Cardiac muscle cell (in vitro differentiated cells and primary cell): ENCODE measurements at regions not wholly inside any gene's neighbourhood (a gene's known extent, or its start where the extent isn't known, plus 50 kb on each side); places are given as distances from the start of the nearest gene placed in this dataset.
A peak's percentile ranks its signal among the peaks of the same experiment; 100 is the strongest.

ENCODE experiments used
- DNase-seq, 2 donors: peaks; one replicate each; pipeline versions ENCODE4 v3.0.0 to v3.0.0-alpha.2; 2010 to 2017; ENCODE audit warnings: low read depth in 1 of 2, low spot score in 1 of 2
- H3K27ac ChIP-seq: fragments of 200-600 bp; sonication (generic); 2 replicates; pipeline ENCODE4 v1.5.1; 2016
- H3K27me3 ChIP-seq: fragments of 200-600 bp; sonication (generic); 2 replicates; pipeline ENCODE4 v1.6.0; 2016; ENCODE audit warnings: control low read depth
- H3K36me3 ChIP-seq: fragments of 200-600 bp; sonication (generic); 2 replicates; pipeline ENCODE4 v1.5.1; 2016; ENCODE audit warnings: control low read depth
- H3K4me1 ChIP-seq: fragments of 200-600 bp; sonication (generic); 2 replicates; pipeline ENCODE4 v1.8.1; 2017; ENCODE audit warnings: low read depth, mild to moderate bottlenecking, mixed run types
- H3K4me3 ChIP-seq: fragments of 200-600 bp; sonication (generic); 2 replicates; pipeline ENCODE4 v1.5.1; 2016; ENCODE audit warnings: mild to moderate bottlenecking
- H3K9me3 ChIP-seq: fragments of 200-600 bp; sonication (generic); 2 replicates; pipeline ENCODE4 v1.5.1; 2017; ENCODE audit warnings: low read depth, mild to moderate bottlenecking, control low read depth
- CTCF ChIP-seq: IDR thresholded peaks from 2 replicates; pipeline ENCODE4 v1.5.1; 2012; ENCODE audit warnings: low read depth, mild to moderate bottlenecking, low read length

- Histone ChIP-seq H3K36me3 (no peaks in the 10 kb centered on the region), H3K4me3 (no peak overlapping the region), H3K9me3 (no peaks in the 10 kb centered on the region), H3K27me3 (no peaks in the 10 kb centered on the region), H3K4me1 (peaks cover 15% of the 10 kb centered on the region), H3K27ac (no peak overlapping the region)
- no peak for TF ChIP-seq CTCF
- DNase-seq: no peak
Measured at GRCh38 chr9:110028271-110028670, 179.7 kb downstream of the C9orf152 start.

- no peak overlapping the region for H3K27ac ChIP-seq
Measured at GRCh38 chr9:110028676-110029075, 179.3 kb downstream of the C9orf152 start.

GRCh38 chr9:110029429-110029955 lies 178.5 kb downstream of the C9orf152 start:
- Histone ChIP-seq H3K27ac (peak overlapping the region; percentile 21), H3K4me3 (no peak overlapping the region), H3K9me3 (no peaks in the 10 kb centered on the region), H3K4me1 (peaks cover 15% of the 10 kb centered on the region), H3K36me3 (no peaks in the 10 kb centered on the region), H3K27me3 (no peaks in the 10 kb centered on the region)
- no peak for TF ChIP-seq CTCF
- DNase-seq: peak; percentile 15 to 96

More at GRCh38 chr9:110028676-110029075, 179.3 kb downstream of the C9orf152 start:
- H3K27me3 ChIP-seq: no peaks in the 10 kb centered on the region
- peak in 1 of 2 donors; percentile 54 for DNase-seq
- peaks cover 15% of the 10 kb centered on the region for H3K4me1 ChIP-seq
- H3K9me3 ChIP-seq: no peaks in the 10 kb centered on the region
- H3K4me3 ChIP-seq: no peak overlapping the region
- H3K36me3 ChIP-seq: no peaks in the 10 kb centered on the region
- no peak for TF ChIP-seq CTCF

GRCh38 chr9:110029956-110030480 lies 177.9 kb downstream of the C9orf152 start:
- H3K27ac ChIP-seq: peak overlapping the region; percentile 21
- H3K4me1 ChIP-seq: peaks cover 15% of the 10 kb centered on the region
- no peak overlapping the region for H3K4me3 ChIP-seq
- DNase-seq: no peak
- TF ChIP-seq CTCF: no peak
- no peaks in the 10 kb centered on the region for H3K9me3 ChIP-seq
- no peaks in the 10 kb centered on the region for H3K27me3 ChIP-seq
- H3K36me3 ChIP-seq: no peaks in the 10 kb centered on the region

- no peaks in the 10 kb centered on the region for H3K36me3 ChIP-seq
Measured at GRCh38 chr9:110030632-110031031, 177.3 kb downstream of the C9orf152 start.

More at GRCh38 chr9:110030632-110031031, 177.3 kb downstream of the C9orf152 start:
- Histone ChIP-seq H3K27me3 (no peaks in the 10 kb centered on the region), H3K4me1 (peaks cover 15% of the 10 kb centered on the region), H3K9me3 (no peaks in the 10 kb centered on the region), H3K4me3 (no peak overlapping the region), H3K27ac (no peak overlapping the region)
- no peak for TF ChIP-seq CTCF
- DNase-seq: peak in 1 of 2 donors; percentile 43
